HG03066 (cell line): ENCODE measurements at regions not wholly inside any gene's neighbourhood (a gene's known extent, or its start where the extent isn't known, plus 50 kb on each side); places are given as distances from the start of the nearest gene placed in this dataset.

Source experiments
- ATAC-seq: cut with Tn5 transposase; IDR thresholded peaks from one replicate; pipeline ENCODE4 v1.9.1; 2021; ENCODE audit warnings: low read depth; ENCODE audit not compliant: unreplicated experiment

- no peak for ATAC-seq
Measured at GRCh38 chr5:39730006-39730405, 305.2 kb upstream of the DAB2 start.

GRCh38 chr5:39726467-39726866 lies 301.7 kb upstream of the DAB2 start:
- no peak for ATAC-seq

DNA sequence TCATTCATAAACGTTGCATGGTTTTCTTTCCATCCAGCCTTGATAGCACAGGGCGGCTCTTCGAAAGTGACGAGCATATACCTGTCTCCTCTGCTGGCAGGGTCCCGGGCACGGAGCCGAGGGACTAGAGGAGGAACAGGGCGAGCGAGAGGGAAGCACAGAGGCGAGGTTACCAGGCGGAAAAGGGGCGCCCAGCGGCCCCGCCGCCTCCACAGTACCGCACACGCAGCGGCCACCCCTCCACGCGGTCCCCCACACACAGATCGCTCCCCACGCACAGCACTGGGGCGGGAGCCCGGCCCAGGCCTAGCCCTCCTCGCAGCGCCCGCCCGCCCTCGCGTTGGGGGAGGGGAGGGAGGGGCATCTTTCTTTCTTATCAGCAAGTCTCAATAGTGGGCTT lies 296.6 kb upstream of the DAB2 start:
- ATAC-seq = no peak

DNA sequence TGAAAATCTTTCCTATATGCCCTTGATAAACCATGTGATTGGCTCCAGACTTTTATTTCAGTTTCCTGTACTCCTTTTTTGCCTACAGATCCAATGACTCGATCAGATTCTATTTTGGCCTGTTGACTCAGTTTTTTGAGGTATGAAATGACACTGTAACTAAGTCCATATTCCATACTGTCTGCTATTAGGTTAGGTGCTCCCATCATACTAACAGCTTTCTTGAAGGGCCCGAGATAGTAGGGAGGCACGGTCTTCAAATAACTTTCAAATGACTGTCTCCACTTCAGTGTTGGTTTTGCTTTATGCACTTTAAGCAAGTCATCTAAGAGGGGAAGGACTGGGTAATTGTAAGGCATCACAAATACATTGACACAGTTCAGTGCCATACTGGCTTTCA lies 295.4 kb upstream of the DAB2 start:
- ATAC-seq = no peak

DNA sequence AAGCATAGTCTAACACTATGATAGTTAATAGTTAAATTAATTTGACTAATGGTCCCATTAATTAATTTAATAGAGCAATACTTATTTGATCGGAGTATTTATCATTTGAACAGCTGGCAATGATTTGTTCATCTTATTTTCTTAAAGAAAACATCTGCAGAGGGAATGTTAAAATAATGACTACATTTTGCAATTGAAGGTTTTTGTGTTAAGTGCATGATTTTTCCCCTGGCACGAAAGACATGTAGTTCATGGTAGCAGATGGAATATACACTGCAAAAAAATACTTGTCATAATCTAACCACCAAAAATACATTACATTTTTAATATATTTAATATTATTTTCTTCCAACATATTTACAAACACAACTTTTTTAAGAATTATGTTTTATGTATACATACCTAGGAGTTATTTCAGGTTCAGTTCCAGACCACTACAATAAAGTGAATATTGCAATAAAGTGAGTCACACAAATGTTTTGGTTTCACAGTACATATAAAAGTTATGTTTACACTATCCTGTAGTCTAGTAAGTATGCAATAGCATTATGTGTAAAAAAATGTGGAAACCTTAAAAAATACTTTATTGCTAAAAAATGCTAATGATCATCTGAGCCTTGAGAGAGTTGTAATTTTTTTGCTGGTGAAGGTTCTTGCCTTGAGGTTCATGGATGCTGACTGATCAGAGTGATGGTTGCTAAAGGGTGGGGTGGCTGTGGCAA lies 292.6 kb upstream of the DAB2 start:
- no peak for ATAC-seq

DNA sequence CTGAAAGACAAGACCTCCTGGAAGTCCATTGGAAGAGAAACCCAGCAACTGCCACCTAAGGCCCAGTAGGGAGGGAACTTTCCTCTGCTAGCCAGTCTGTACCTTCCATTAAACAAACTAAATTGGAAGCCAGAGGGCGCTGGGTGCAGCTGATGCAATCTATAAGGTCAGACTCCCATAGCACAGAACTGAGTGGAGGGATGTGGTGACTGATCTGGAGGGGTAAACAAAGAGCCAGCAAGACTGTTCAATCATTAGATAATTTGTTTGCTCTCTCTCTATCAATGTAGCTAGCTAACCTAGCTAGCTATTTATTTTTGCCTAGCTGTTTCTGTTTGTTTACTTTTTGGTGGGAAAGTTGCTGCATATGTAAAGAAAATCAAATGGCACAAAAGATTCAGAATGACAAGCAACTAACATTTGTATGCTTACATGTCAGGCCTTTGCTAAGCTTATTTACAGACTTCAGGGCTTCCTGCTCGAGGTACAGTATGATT lies 291.8 kb upstream of the DAB2 start:
- no peak for ATAC-seq

- no peak for ATAC-seq
Measured at GRCh38 chr5:39714036-39714698, 289.4 kb upstream of the DAB2 start.

- no peak for ATAC-seq
Measured at GRCh38 chr5:39713250-39713916, 288.6 kb upstream of the DAB2 start.

GRCh38 chr5:39712316-39713249 lies 287.8 kb upstream of the DAB2 start:
- no peak for ATAC-seq

GRCh38 chr5:39711821-39712220 lies 287.0 kb upstream of the DAB2 start:
- ATAC-seq = no peak

- ATAC-seq = no peak
Measured at GRCh38 chr5:39709032-39709431, 284.3 kb upstream of the DAB2 start.

GRCh38 chr5:39702928-39703327 lies 278.1 kb upstream of the DAB2 start:
- no peak for ATAC-seq

- no peak for ATAC-seq
Measured at GRCh38 chr5:39700523-39700922, 275.7 kb upstream of the DAB2 start.

DNA sequence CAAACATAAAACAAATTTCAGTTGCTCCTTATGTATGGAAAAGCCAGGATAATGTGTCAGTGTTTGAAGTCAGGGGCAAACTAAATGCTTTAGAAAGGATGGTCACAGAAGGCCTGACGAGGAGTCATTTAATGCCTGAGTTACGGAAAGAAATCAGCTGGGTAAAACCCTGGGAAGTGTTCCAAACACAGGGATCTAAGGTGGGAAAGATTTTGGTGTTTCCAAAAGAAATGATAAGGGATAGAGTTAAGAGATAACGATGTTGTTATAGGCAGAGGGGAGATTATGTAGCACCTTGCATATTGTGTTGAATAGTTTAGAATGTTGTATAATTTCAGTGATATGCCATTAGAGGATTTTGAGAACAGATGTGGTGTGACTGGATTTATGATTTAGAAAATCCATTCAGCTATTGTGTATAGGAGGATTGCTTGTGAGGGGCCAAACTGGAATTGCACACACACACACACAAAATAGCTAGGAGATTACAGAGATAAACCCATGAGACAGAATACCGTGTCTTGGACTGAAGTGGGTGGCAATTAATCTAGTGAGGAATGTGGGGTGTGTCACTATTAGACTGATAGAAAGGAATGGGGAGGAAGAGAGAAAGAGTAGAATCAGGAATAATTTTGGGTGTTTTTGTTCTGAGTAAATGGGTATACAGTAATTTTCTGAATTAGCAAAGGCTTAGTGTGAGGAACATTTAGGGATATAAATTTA lies 274.2 kb upstream of the DAB2 start:
- ATAC-seq = no peak

DNA sequence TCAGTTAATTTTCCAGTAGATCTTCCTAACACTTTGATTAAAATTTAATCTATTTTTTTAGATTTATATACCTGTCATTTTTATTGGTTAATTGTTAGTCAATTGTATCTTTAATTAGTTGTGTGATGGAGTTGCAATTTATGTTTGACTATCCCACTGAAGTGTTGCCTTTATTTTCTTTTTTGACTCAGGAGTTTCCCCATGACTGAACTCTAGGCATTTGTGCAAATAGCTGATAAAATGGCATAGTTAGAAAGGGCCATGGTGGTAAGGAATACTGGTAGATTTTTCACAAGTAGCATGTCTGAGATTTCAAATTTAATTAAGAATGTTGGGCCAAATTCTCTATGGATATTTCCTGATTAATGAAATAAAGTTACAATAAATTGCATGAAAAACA lies 273.1 kb upstream of the DAB2 start:
- ATAC-seq = no peak

- ATAC-seq = no peak
Measured at GRCh38 chr5:39696672-39697398, 272.1 kb upstream of the DAB2 start.

GRCh38 chr5:39691993-39692392 lies 267.2 kb upstream of the DAB2 start:
- ATAC-seq = no peak

GRCh38 chr5:39691136-39691535 lies 266.4 kb upstream of the DAB2 start:
- ATAC-seq = no peak

DNA sequence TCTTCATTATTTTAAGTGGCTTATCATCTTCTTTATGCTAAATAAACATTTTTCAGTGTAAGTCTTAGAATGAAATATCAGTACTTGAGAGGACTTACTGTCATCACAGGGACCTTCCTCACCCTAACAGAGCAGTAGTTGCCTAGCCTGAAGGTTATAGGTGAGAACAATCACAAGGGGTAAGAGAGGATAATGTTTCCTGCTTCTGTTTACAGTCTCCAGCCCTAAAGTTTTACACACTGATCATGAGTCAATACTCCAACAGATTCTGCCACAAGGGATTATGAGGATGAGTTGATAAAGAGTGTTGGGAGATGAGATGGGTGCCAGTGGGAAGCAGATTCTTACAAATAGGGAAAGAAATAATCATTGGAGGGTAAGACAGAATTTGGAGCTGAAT lies 265.1 kb upstream of the DAB2 start:
- ATAC-seq = no peak
